AG04449 (cell line): ENCODE measurements at regions not wholly inside any gene's neighbourhood (a gene's known extent, or its start where the extent isn't known, plus 50 kb on each side); places are given as distances from the start of the nearest gene placed in this dataset.

Experiments
- CTCF ChIA-PET: fragments of 350-600 bp; formaldehyde crosslinking; extraction: SDS; loops from one replicate; lab custom pipeline; 2021; ENCODE audit warnings: antibody characterized with exemption; lab: Yijun Ruan, JAX
- POLR2A ChIA-PET: fragments of 400-600, 350-600 bp; formaldehyde crosslinking; extraction: SDS; loops from one replicate; lab custom pipeline; 2020; ENCODE audit warnings: antibody characterized with exemption, inconsistent platforms; lab: Yijun Ruan, JAX
- DNase-seq: peaks from one replicate; pipeline ENCODE4 v3.0.0-alpha.2; 2010; ENCODE audit warnings: low read depth, low spot score
- H3K4me3 ChIP-seq: 2 replicates; pipeline ENCODE4 v1.5.1; 2011; ENCODE audit warnings: low read depth, mild to moderate bottlenecking, control low read depth, low read length
- CTCF ChIP-seq: IDR thresholded peaks from one replicate; pipeline ENCODE4 v1.5.1; 2011; ENCODE audit warnings: mild to moderate bottlenecking, moderate library complexity, low read length, control low read depth, inconsistent platforms; ENCODE audit not compliant: insufficient read depth; ENCODE audit errors: missing control alignments

GRCh38 chr4:162237676-162238075, 73.9 kb upstream of the FSTL5 start:
- TF ChIP-seq CTCF = no peak
- CTCF ChIA-PET = no interaction called here

GRCh38 chr4:162234595-162234994, 70.8 kb upstream of the FSTL5 start:
- no peak for TF ChIP-seq CTCF
- H3K4me3 ChIP-seq = no peak overlapping the region
- CTCF ChIA-PET = no interaction called here
- POLR2A ChIA-PET = no interaction called here
- DNase-seq = no peak

More at GRCh38 chr4:162237676-162238075, 73.9 kb upstream of the FSTL5 start:
- POLR2A ChIA-PET = no interaction called here
- DNase-seq = no peak
- H3K4me3 ChIP-seq = no peak overlapping the region

GRCh38 chr4:162232349-162232748, 68.5 kb upstream of the FSTL5 start:
- TF ChIP-seq CTCF = no peak
- no peak overlapping the region for H3K4me3 ChIP-seq
- CTCF ChIA-PET = no interaction called here
- POLR2A ChIA-PET = no interaction called here
- DNase-seq = no peak

GRCh38 chr4:162229670-162230069, 65.9 kb upstream of the FSTL5 start:
- ChIA-PET CTCF (no interaction called here), POLR2A (no interaction called here)
- H3K4me3 ChIP-seq = no peak overlapping the region
- DNase-seq = no peak
- TF ChIP-seq CTCF = no peak

GRCh38 chr4:162221148-162221547, 57.3 kb upstream of the FSTL5 start:
- CTCF ChIA-PET = no interaction called here
- DNase-seq = no peak
- no peak overlapping the region for H3K4me3 ChIP-seq
- no peak for TF ChIP-seq CTCF
- POLR2A ChIA-PET = no interaction called here
